Loucy (cell line): ENCODE measurements at regions not wholly inside any gene's neighbourhood (a gene's known extent, or its start where the extent isn't known, plus 50 kb on each side); places are given as distances from the start of the nearest gene placed in this dataset.

ENCODE experiments used
- CTCF ChIP-seq: fragments of 200-600 bp; sonication (generic); conservative IDR thresholded peaks from 2 replicates; pipeline ENCODE4 v1.5.1; 2014; ENCODE audit warnings: mild to moderate bottlenecking, antibody characterized with exemption, low read length
- EZH2phosphoT487 ChIP-seq: fragments of 200-600 bp; IDR thresholded peaks from 2 replicates; pipeline ENCODE4 v1.6.1; 2018; ENCODE audit warnings: antibody characterized with exemption, mild to moderate bottlenecking, moderate library complexity, borderline replicate concordance

- no peak for TF ChIP-seq CTCF
- no peak for TF ChIP-seq EZH2phosphoT487
Observed at GRCh38 chr1:114315631-114316030, 162.0 kb upstream of the SYT6 start.
